ENCODE measurements at regions not wholly inside any gene's neighbourhood (a gene's known extent, or its start where the extent isn't known, plus 50 kb on each side); places are given as distances from the start of the nearest gene placed in this dataset.

DNA sequence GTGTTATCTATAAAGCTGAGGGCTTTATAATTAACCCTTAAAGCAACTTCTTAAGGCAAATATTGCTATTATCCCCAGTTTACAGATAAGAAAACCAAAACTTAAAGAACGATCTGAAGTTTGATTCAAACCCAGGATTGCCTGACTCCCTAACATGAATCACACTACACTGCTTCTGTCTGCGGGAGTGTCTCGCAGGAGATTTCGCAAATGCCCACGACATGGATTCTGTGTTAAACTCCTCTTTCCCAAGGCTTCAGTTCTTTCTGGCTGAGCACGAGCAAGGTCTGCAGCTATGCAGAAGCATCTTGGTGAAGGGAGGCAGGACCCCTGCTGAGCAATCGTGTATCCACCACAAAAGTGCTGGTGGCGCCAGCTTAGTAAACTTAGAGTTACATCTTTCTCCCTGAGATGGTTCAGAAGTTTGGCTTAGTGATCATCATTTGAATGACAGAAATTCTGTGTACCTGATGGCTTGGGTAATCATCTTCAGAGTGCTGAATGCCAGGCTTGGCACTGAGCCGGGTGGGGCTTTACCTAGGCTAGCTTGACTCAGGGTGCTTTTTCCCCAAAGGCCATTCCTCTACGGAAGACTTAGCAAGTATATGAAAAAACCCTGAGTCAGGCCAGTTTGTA is 81.4 kb upstream of the PIK3R1 start:
- TF ChIP-seq FOXP2 (optimal IDR thresholded peaks at IDR 0.05; ENCODE audit: borderline replicate concordance, extremely low read depth, extremely low read length, insufficient read depth) (no peak), TAF1 (IDR thresholded peaks at IDR 0.05; ENCODE audit: borderline replicate concordance, insufficient read depth, low read length) (no peak), POLR2AphosphoS5 (IDR thresholded peaks at IDR 0.05; ENCODE audit: low read depth, low read length) (no peak), SIN3A (IDR thresholded peaks at IDR 0.05; ENCODE audit: borderline replicate concordance, insufficient read depth, low read length) (no peak)
- TF ChIP-seq, protein P1, sequence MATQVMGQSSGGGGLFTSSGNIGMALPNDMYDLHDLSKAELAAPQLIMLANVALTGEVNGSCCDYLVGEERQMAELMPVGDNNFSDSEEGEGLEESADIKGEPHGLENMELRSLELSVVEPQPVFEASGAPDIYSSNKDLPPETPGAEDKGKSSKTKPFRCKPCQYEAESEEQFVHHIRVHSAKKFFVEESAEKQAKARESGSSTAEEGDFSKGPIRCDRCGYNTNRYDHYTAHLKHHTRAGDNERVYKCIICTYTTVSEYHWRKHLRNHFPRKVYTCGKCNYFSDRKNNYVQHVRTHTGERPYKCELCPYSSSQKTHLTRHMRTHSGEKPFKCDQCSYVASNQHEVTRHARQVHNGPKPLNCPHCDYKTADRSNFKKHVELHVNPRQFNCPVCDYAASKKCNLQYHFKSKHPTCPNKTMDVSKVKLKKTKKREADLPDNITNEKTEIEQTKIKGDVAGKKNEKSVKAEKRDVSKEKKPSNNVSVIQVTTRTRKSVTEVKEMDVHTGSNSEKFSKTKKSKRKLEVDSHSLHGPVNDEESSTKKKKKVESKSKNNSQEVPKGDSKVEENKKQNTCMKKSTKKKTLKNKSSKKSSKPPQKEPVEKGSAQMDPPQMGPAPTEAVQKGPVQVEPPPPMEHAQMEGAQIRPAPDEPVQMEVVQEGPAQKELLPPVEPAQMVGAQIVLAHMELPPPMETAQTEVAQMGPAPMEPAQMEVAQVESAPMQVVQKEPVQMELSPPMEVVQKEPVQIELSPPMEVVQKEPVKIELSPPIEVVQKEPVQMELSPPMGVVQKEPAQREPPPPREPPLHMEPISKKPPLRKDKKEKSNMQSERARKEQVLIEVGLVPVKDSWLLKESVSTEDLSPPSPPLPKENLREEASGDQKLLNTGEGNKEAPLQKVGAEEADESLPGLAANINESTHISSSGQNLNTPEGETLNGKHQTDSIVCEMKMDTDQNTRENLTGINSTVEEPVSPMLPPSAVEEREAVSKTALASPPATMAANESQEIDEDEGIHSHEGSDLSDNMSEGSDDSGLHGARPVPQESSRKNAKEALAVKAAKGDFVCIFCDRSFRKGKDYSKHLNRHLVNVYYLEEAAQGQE (IDR thresholded peaks at IDR 0.05; ENCODE audit: insufficient read depth in 1 of 2, low read depth in 2 of 2, low read length in 2 of 2), result no peak

GRCh38 chr5:68130253-68130652 is 85.3 kb upstream of the PIK3R1 start:
- TF ChIP-seq, protein P1 (IDR thresholded peaks at IDR 0.05; ENCODE audit: insufficient read depth in 1 of 2, low read depth in 2 of 2, low read length in 2 of 2), result no peak
- TF ChIP-seq TAF1 (IDR thresholded peaks at IDR 0.05; ENCODE audit: borderline replicate concordance, insufficient read depth, low read length), result no peak
- no peak for TF ChIP-seq SIN3A (IDR thresholded peaks at IDR 0.05; ENCODE audit: borderline replicate concordance, insufficient read depth, low read length)
- no peak for TF ChIP-seq POLR2AphosphoS5 (IDR thresholded peaks at IDR 0.05; ENCODE audit: low read depth, low read length)
- no peak for TF ChIP-seq FOXP2 (optimal IDR thresholded peaks at IDR 0.05; ENCODE audit: borderline replicate concordance, extremely low read depth, extremely low read length, insufficient read depth)

GRCh38 chr5:68129364-68129763 is 86.2 kb upstream of the PIK3R1 start:
- TF ChIP-seq SIN3A (IDR thresholded peaks at IDR 0.05; ENCODE audit: borderline replicate concordance, insufficient read depth, low read length), result no peak
- TF ChIP-seq, protein P1 (IDR thresholded peaks at IDR 0.05; ENCODE audit: insufficient read depth in 1 of 2, low read depth in 2 of 2, low read length in 2 of 2), result no peak
- no peak for TF ChIP-seq FOXP2 (optimal IDR thresholded peaks at IDR 0.05; ENCODE audit: borderline replicate concordance, extremely low read depth, extremely low read length, insufficient read depth)
- no peak for TF ChIP-seq POLR2AphosphoS5 (IDR thresholded peaks at IDR 0.05; ENCODE audit: low read depth, low read length)
- no peak for TF ChIP-seq TAF1 (IDR thresholded peaks at IDR 0.05; ENCODE audit: borderline replicate concordance, insufficient read depth, low read length)

GRCh38 chr5:68126886-68127285 is 88.7 kb upstream of the PIK3R1 start:
- no peak for TF ChIP-seq TAF1 (IDR thresholded peaks at IDR 0.05; ENCODE audit: borderline replicate concordance, insufficient read depth, low read length)
- no peak for TF ChIP-seq POLR2AphosphoS5 (IDR thresholded peaks at IDR 0.05; ENCODE audit: low read depth, low read length)
- TF ChIP-seq SIN3A (IDR thresholded peaks at IDR 0.05; ENCODE audit: borderline replicate concordance, insufficient read depth, low read length), result no peak
- TF ChIP-seq, protein P1 (IDR thresholded peaks at IDR 0.05; ENCODE audit: insufficient read depth in 1 of 2, low read depth in 2 of 2, low read length in 2 of 2), result no peak
- no peak for TF ChIP-seq FOXP2 (optimal IDR thresholded peaks at IDR 0.05; ENCODE audit: borderline replicate concordance, extremely low read depth, extremely low read length, insufficient read depth)

Data from PFSK-1 (cell line).